GM18858 (cell line): ENCODE measurements at regions not wholly inside any gene's neighbourhood (a gene's known extent, or its start where the extent isn't known, plus 50 kb on each side); places are given as distances from the start of the nearest gene placed in this dataset.
"Not testable (repeated sequence)": the region's sequence is repeated elsewhere in the genome, so short reads cannot be mapped to it uniquely, and the experiment has no call there.

ENCODE experiments used
- ATAC-seq: cut with Tn5 transposase; IDR thresholded peaks from one replicate; pipeline ENCODE4 v1.9.1; 2021; ENCODE audit not compliant: unreplicated experiment

- ATAC-seq: no peak
Measured at GRCh38 chr6:146928503-146928902, 275.7 kb upstream of the STXBP5 start.

- ATAC-seq: no peak
Measured at GRCh38 chr6:146931214-146931613, 273.0 kb upstream of the STXBP5 start.

GRCh38 chr6:146937316-146937715 lies 266.9 kb upstream of the STXBP5 start:
- no peak for ATAC-seq

GRCh38 chr6:146938266-146938665 lies 266.0 kb upstream of the STXBP5 start:
- ATAC-seq: no peak

DNA sequence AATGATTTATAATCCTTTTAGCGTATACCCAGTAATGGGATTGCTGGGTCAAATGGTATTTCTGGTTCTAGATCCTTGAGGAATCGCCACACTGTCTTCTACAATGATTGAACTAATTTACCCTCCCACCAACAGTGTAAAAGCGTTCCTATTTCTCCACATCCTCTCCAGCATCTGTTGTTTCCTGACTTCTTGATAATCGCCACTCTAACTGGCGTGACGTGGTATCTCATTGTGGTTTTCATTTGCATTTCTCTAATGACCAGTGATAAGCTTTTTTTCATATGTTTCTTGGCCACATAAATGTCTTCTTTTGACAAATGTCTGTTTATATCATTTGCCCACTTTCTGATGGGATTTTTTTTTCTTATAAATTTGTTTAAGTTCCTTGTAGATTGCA lies 264.8 kb upstream of the STXBP5 start:
- ATAC-seq: not testable (repeated sequence)

DNA sequence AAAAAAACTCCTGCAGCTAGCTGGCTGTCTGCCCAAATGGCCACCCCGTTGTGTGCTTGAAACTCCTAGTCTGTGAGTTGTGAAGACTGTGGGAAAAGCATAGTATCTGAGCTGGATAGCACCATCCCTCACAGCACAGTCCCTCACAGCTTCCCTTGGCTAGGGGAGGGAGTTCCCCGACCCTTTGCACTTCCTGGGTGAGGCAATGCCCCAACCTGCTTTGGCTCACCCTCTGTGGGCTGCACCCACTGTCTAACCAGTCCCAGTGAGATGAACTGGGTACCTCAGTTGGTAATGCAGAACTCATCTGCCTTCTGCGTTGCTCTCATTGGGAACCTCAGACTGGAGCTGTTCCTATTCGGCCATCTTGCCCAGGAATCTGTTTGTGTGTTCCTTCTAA lies 260.6 kb upstream of the STXBP5 start:
- ATAC-seq: no peak

GRCh38 chr6:146944077-146944476 lies 260.1 kb upstream of the STXBP5 start:
- no peak for ATAC-seq

DNA sequence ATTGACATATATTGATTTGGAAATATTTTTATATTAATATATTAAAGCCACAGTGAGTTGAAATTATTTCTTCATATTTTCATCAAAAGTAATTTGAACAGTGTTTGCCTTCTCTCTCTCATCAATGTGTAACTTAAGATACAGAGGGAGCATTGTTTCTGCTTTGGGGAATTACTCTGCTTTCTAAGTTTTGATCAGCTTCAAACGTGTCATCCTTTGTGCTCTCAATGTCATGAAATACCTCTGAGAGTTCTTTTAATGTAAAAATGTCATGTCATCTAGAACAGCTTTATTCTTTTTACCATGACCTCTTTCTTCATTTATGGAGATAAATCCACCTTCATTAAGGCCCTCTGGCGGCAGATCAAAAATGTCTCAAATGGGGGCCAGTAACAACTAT lies 259.4 kb upstream of the STXBP5 start:
- ATAC-seq: no peak

GRCh38 chr6:146946559-146946958 lies 257.7 kb upstream of the STXBP5 start:
- no peak for ATAC-seq

GRCh38 chr6:146948790-146949342 lies 255.4 kb upstream of the STXBP5 start:
- ATAC-seq: no peak

DNA sequence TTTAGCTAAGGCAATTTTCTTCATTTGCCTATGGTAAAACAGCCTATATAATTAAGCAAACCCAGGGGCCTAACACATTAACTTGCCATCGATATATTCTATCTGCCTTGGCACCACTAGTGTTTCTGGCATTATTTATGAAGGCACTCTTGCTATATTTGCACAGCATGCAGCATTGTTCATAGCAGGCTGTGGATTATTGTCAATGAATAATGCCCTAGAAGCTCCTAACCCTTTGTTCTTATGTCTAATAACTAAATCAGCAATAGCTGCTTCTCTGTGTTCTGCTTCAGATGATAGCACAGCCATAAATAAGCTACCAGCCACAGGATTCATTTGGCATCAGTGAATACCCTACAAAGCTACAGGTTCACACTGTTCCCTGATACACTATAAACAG lies 254.8 kb upstream of the STXBP5 start:
- ATAC-seq: no peak

DNA sequence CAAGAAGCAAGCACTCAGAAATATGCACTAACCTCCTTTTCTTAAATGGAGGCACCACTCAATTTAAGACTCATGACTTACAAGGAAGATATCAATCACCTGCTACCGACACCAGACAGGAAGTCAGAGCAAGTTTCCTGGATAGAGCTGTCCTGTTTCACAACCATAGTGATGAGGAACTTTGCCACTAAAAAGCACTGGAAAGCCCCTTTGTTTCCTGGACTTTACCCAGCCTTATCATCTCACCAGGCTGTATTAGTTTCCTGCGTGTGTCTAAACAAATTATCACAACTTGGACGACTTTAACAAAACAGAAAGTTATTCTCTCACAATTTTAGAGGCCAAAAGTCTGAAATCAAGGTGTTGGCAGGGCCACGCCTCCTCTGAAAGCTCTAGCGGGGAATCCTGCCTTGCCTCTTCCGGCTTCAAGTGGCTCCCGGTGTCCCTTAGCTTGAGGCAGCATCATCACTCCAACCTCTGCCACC lies 253.8 kb upstream of the STXBP5 start:
- ATAC-seq: peak; percentile 39

DNA sequence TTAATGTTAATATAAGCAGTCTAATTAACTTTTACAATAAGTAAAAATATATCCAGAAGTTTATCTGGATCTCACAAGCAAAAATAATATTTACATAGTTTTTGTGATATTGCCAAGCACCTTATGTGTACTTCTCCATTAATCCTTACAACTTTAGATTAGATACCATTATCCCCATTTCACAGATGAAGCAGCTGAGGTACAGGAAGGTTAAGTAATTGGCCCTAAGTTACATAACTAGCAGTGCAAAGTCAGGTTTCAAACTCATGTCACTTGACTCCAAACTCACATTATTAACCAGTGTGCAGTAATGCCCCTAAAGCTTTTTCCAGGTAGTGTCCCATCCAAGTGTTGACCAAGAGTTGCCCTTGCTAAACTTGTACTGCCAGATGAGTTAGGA lies 248.6 kb upstream of the STXBP5 start:
- ATAC-seq: no peak

GRCh38 chr6:146957181-146958093 lies 246.8 kb upstream of the STXBP5 start:
- no peak for ATAC-seq

GRCh38 chr6:146961831-146962230 lies 242.4 kb upstream of the STXBP5 start:
- no peak for ATAC-seq

DNA sequence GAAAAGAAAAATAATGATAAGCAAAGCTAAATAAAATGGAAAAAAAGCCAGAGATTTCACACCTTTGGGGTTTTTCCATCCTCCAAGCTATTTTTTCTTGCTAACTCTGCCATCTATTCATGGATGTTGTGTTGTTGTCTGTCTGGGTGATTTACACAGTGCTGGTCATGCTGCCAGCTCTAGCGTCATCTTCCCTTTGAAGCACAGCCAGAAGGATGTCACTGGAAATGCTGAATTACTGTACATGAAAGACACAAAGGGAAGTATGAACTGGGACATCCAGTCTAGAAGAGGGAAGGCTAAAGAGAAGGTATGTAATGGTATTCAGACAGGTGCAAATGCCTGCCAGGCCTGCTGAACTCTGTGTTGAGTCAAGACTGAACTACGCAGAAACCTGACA lies 241.9 kb upstream of the STXBP5 start:
- ATAC-seq: no peak

GRCh38 chr6:146965110-146965689 lies 239.0 kb upstream of the STXBP5 start:
- no peak for ATAC-seq

DNA sequence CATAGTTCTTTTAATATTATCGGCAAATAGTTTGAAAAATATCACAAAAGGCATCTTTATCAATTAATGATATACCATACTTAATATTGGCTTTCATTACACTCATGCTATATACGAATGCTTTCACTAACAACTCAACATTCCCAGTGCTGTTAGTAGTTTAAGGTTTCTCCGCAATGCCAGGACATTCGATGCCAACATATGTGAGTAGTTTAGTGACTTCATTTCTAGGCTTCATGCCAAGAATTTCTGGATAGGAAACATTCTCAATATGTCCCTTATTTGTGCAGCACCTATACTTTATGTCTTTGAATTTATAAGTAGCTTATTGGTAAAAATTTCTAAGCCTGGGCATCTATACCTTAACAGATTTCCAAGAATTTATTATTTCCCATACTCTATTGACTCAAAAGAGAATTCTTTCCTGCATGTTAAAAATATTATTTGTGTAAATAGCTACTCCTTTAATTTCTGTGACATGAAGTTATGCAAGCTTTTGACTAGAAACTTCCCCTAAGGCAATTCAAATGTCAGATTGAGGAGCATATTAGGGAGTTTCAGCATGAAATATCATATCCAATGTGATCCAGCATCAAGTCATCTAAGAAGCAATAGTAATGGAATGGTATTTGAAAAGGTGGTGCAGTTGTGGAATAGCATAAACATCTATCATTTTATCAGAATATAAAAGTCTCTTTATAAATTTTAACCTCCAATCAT lies 236.0 kb upstream of the STXBP5 start:
- no peak for ATAC-seq

GRCh38 chr6:146972546-146972945 lies 231.7 kb upstream of the STXBP5 start:
- ATAC-seq: no peak

- no peak for ATAC-seq
Measured at GRCh38 chr6:146974351-146974750, 229.9 kb upstream of the STXBP5 start.

DNA sequence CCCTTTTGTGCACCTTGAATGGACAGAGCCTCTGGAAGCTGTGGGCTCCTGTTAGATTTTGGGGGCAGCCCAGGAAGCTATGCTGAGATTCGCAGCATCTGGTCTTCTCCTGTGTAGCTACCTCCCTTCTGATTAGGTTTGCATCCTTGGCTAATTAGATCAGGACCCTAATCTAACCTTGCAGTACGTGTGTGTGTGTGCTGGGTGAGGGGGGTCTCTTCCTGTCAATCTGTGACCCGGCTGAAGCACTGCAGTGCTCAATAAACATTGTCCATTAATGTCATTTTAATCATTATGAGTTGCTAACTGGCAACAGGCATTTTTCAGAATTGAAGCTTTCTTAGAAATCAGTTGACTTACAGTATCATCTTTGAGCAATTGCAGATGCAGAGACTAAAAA lies 229.1 kb upstream of the STXBP5 start:
- ATAC-seq: no peak
